ENCODE measurements at regions not wholly inside any gene's neighbourhood (a gene's known extent, or its start where the extent isn't known, plus 50 kb on each side); places are given as distances from the start of the nearest gene placed in this dataset.

GRCh38 chrX:2607113-2607512 lies 84.0 kb upstream of the CD99 start:
- no peak for DNase-seq

- no peak for DNase-seq
These were observed 90.5 kb upstream of the CD99 start for GRCh38 chrX:2600564-2600963.

- DNase-seq: no peak
These were observed 94.4 kb upstream of the CD99 start for GRCh38 chrX:2596555-2597255.

- DNase-seq: no peak
These were observed 95.0 kb upstream of the CD99 start for GRCh38 chrX:2596045-2596444.

- no peak for DNase-seq
These were observed 94.5 kb upstream of the DHRSX start for GRCh38 chrX:2595258-2595657.

GRCh38 chrX:2594491-2594890 lies 93.7 kb upstream of the DHRSX start:
- DNase-seq: no peak

- no peak for DNase-seq
These were observed 91.5 kb upstream of the DHRSX start for GRCh38 chrX:2592279-2592678.

GRCh38 chrX:2589186-2590020 lies 88.6 kb upstream of the DHRSX start:
- DNase-seq: no peak

- no peak for DNase-seq
These were observed 87.3 kb upstream of the DHRSX start for GRCh38 chrX:2588049-2588448.

GRCh38 chrX:2587146-2587545 lies 86.4 kb upstream of the DHRSX start:
- DNase-seq: no peak

GRCh38 chrX:2585158-2585470 lies 84.3 kb upstream of the DHRSX start:
- no peak for DNase-seq

GRCh38 chrX:2584251-2585157 lies 83.7 kb upstream of the DHRSX start:
- no peak for DNase-seq

- DNase-seq: no peak
These were observed 82.7 kb upstream of the DHRSX start for GRCh38 chrX:2583194-2584162.

GRCh38 chrX:2582667-2583066 lies 81.9 kb upstream of the DHRSX start:
- DNase-seq: no peak

- DNase-seq: no peak
These were observed 80.5 kb upstream of the DHRSX start for GRCh38 chrX:2581296-2581695.

- no peak for DNase-seq
These were observed 78.1 kb upstream of the DHRSX start for GRCh38 chrX:2578864-2579263.

GRCh38 chrX:2577844-2578466 lies 77.2 kb upstream of the DHRSX start:
- DNase-seq: no peak

GRCh38 chrX:2576793-2577192 lies 76.0 kb upstream of the DHRSX start:
- DNase-seq: no peak

GRCh38 chrX:2574271-2574670 lies 73.5 kb upstream of the DHRSX start:
- DNase-seq: no peak

GRCh38 chrX:2572740-2573139 lies 72.0 kb upstream of the DHRSX start:
- DNase-seq: no peak

- no peak for DNase-seq
These were observed 67.3 kb upstream of the DHRSX start for GRCh38 chrX:2568125-2568524.

- no peak for DNase-seq
These were observed 65.3 kb upstream of the DHRSX start for GRCh38 chrX:2566055-2566454.
